Testis (tissue), 2 donors: ENCODE measurements at regions not wholly inside any gene's neighbourhood (a gene's known extent, or its start where the extent isn't known, plus 50 kb on each side); places are given as distances from the start of the nearest gene placed in this dataset.

Experiments
- DNase-seq: peaks from one replicate; pipeline ENCODE4 v3.0.0-alpha.2; 2019
- H3K27ac ChIP-seq, 2 donors: fragments of 200-600 bp; sonication (generic); one replicate each; pipeline ENCODE4 v1.5.1; 2019
- H3K27me3 ChIP-seq: fragments of 200-600 bp; sonication (generic); one replicate; pipeline ENCODE4 v1.5.1; 2019
- H3K36me3 ChIP-seq: fragments of 200-600 bp; sonication (generic); one replicate; pipeline ENCODE4 v1.5.1; 2017; ENCODE audit warnings: low read depth; ENCODE audit errors: missing control alignments
- H3K4me1 ChIP-seq: fragments of 200-600 bp; sonication (generic); one replicate; pipeline ENCODE4 v1.5.1; 2019
- H3K4me3 ChIP-seq, 2 donors: fragments of 200-600 bp; sonication (generic); one replicate each; pipeline ENCODE4 v1.5.1; 2017 to 2019
- H3K9me3 ChIP-seq: fragments of 200-600 bp; sonication (generic); one replicate; pipeline ENCODE4 v1.5.1; 2017
- POLR2A ChIP-seq: fragments of 450-650 bp; IDR thresholded peaks from one replicate; pipeline ENCODE4 v1.6.1; 2017; ENCODE audit warnings: antibody characterized with exemption, mild to moderate bottlenecking, moderate library complexity
- WGBS, 2 donors: methylation state at CpG; one replicate each; pipeline ENCODE4 v1.1.5; 2018; 5-methylcytosine and 5-hydroxymethylcytosine counted together
- intact Hi-C: fragments of 100-400 bp; cut with DNase I; formaldehyde crosslinking; loops from one replicate; pipeline ENCODE4 v1.15.1; 2023; ENCODE audit warnings: low total_unique reads
- TF ChIP-seq, protein P1 (sequence below), 3 experiments: fragments of 450-650 bp in 2 of 3; fragments of 200-600 bp in 1 of 3; sonication (generic) in 1 of 3; IDR thresholded peaks; one replicate each; pipeline ENCODE4 v1.5.1; 2016 to 2019; ENCODE audit warnings: antibody characterized with exemption in 3 of 3, mild to moderate bottlenecking in 2 of 3, moderate library complexity in 1 of 3

DNA sequence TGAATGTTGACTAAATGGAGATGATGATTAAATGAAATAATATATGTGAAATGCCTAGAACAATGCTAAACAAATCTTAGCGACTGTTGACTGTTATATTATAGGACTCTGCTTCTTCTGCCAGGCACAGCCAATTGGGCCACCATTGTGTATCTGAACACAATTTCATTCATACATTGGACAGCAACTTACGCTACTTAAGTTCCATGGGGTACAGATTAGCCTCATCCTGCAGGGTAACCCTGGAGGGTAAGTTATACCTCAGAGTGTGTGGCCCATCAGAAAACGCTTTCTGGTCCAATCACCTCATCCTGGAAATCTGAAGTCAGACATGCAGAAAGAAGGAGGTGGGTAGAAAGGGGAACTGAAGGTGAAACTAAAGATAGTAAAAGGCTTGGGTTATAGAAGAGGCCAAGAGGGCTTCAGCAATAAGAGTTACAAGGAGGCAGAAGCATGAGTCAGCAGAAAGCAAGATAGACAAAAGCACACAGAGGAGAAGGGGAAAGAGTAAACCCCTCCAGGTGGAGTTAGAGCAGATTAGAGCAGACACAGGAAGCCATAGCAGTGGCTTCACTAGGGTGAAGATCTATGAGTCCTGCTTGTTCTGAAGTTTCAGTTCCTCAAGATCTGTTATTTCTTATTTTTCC lies 119.3 kb upstream of the SLC24A5 start:
- TF ChIP-seq POLR2A, result no peak
- TF ChIP-seq, protein P1, sequence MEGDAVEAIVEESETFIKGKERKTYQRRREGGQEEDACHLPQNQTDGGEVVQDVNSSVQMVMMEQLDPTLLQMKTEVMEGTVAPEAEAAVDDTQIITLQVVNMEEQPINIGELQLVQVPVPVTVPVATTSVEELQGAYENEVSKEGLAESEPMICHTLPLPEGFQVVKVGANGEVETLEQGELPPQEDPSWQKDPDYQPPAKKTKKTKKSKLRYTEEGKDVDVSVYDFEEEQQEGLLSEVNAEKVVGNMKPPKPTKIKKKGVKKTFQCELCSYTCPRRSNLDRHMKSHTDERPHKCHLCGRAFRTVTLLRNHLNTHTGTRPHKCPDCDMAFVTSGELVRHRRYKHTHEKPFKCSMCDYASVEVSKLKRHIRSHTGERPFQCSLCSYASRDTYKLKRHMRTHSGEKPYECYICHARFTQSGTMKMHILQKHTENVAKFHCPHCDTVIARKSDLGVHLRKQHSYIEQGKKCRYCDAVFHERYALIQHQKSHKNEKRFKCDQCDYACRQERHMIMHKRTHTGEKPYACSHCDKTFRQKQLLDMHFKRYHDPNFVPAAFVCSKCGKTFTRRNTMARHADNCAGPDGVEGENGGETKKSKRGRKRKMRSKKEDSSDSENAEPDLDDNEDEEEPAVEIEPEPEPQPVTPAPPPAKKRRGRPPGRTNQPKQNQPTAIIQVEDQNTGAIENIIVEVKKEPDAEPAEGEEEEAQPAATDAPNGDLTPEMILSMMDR (IDR thresholded peaks at IDR 0.05), result no peak
- no peak overlapping the region for H3K4me3 ChIP-seq
- no peaks in the 10 kb centered on the region for H3K9me3 ChIP-seq
- no peak for DNase-seq
- intact Hi-C loops, result no loop called here
- no peaks in the 10 kb centered on the region for H3K36me3 ChIP-seq
- H3K27me3 ChIP-seq, result no peaks in the 10 kb centered on the region
- H3K27ac ChIP-seq, result no peak overlapping the region
- no peaks in the 10 kb centered on the region for H3K4me1 ChIP-seq
- WGBS, 2 donors, result 92 to 94% methylated on average over 3 of the region's 3 CpGs

DNA sequence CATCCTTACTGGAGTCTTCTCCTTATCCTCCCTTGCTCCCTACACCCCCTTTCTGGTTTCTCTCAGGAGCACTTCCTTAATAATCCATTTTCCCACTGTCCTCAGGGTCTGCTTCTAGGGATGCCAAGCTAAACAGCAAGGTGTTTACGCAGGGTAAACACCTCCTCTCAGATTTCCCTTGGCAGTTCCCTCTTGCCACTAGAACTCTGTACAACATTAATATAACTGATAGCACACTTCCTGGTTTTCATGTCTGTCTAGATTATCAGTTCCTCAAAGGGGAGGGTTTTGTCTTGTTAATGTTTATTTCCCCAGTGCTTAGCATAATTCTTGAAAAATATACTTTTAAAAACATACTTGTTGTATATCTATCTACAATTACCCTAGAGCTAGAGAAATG lies 118.0 kb upstream of the SLC24A5 start:
- DNase-seq, result no peak
- Histone ChIP-seq H3K4me3 (no peak overlapping the region), H3K36me3 (no peaks in the 10 kb centered on the region), H3K27ac (no peak overlapping the region), H3K4me1 (no peaks in the 10 kb centered on the region), H3K27me3 (no peaks in the 10 kb centered on the region), H3K9me3 (no peaks in the 10 kb centered on the region)
- intact Hi-C loops, result no loop called here
- no peak for TF ChIP-seq POLR2A
- TF ChIP-seq, protein P1 (IDR thresholded peaks at IDR 0.05), result no peak
- WGBS, 2 donors, result 83 to 90% methylated on average over 1 of the region's 1 CpG

DNA sequence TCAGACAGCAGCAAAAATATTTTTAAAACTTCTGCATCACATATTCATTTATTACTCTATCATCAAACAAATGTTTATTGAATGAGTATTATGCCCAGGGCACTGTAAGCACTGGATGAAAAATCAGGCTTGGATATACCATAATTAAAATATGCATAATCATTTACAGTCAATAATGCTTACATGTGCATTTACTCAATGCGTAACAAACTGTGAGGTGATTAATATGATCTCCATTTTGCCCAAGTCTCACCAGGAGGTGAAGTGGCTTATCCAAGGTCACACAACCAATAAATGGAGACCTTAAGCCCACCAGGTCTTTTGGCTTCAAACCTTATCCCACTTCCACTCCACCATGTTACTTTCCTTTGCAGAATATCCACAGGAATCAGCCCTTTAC lies 117.3 kb upstream of the SLC24A5 start:
- TF ChIP-seq POLR2A, result no peak
- H3K4me3 ChIP-seq, result no peak overlapping the region
- no peaks in the 10 kb centered on the region for H3K27me3 ChIP-seq
- intact Hi-C loops, result no loop called here
- H3K36me3 ChIP-seq, result no peaks in the 10 kb centered on the region
- 90 to 94% methylated on average over 1 of the region's 1 CpG for WGBS, 2 donors
- no peak for DNase-seq
- H3K9me3 ChIP-seq, result no peaks in the 10 kb centered on the region
- H3K27ac ChIP-seq, result no peak overlapping the region
- no peaks in the 10 kb centered on the region for H3K4me1 ChIP-seq

DNA sequence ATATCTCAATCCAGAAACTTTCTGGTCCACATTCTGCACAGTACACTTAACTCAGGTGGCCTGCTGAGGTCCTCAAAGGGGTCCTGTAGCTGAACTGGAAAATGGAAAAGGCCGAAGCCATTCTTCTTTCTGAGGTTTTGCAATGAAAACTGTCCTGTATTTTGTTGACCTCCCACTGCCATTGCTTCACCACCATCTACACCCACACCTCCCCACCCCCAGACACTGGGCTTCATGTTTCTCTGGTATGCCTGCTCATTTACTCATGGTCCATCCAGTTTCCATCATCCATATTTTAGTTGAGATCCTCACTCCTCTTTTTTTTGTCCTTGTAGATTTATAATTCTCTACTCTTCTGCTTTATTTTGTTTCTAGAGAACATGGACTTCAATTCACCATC lies 115.7 kb upstream of the SLC24A5 start:
- 94 to 95% methylated on average over 1 of the region's 1 CpG for WGBS, 2 donors
- TF ChIP-seq POLR2A, result no peak
- Histone ChIP-seq H3K9me3 (no peaks in the 10 kb centered on the region), H3K4me3 (no peak overlapping the region), H3K27ac (no peak overlapping the region), H3K4me1 (no peaks in the 10 kb centered on the region), H3K27me3 (no peaks in the 10 kb centered on the region), H3K36me3 (no peaks in the 10 kb centered on the region)
- no peak for DNase-seq
- intact Hi-C loops, result no loop called here

DNA sequence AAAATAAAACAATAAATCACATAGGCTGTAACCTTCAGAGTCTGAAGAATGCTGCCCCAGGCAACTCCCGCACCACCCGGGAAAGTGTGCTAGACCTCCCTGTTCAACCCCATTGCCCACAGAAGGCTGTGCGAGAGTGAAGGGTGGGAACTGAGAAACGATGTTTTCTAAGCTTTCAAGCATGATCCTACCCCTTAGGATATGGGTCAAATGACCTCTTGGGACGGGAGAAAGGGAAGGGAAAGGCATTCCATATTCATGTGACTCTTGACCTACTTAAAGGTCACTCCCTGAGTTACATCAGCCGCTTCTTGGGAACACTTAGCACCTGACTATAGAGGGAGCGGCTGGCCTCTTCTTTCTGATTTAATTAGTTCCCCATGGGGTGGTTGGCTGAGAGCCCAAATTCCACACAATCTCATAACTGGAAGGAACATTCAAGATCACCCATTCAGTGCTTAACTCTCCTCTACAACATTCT lies 114.7 kb upstream of the SLC24A5 start:
- DNase-seq, result peak; percentile 77
- Histone ChIP-seq H3K4me1 (no peaks in the 10 kb centered on the region), H3K36me3 (no peaks in the 10 kb centered on the region), H3K9me3 (no peaks in the 10 kb centered on the region), H3K27ac (no peak overlapping the region), H3K27me3 (no peaks in the 10 kb centered on the region), H3K4me3 (no peak overlapping the region)
- WGBS, 2 donors, result 32 to 37% methylated on average over 7 of the region's 7 CpGs
- intact Hi-C loops, result no loop called here
- TF ChIP-seq, protein P1 (IDR thresholded peaks at IDR 0.05), result no peak
- no peak for TF ChIP-seq POLR2A

DNA sequence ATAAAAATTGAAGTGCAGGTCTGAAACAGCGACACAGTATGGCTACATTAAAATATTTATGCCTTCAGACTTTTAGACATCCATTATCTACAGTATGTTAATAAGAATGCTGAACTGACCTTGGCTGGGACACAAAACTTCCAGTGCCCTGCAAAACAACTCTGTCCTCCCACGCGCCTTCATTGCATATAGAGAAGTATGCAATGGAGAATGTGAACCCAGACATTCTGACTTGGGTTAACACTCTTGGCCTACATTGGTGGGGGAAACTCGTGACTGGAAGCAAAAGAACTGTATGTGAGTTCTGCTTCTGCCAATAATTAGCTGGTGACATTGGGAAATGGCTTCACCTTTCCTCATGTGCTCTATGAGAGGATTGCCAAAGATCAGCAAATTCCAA lies 110.5 kb upstream of the SLC24A5 start:
- no peaks in the 10 kb centered on the region for H3K27me3 ChIP-seq
- no peak for DNase-seq
- H3K27ac ChIP-seq, result no peak overlapping the region
- intact Hi-C loops, result no loop called here
- H3K4me1 ChIP-seq, result no peaks in the 10 kb centered on the region
- TF ChIP-seq POLR2A, result no peak
- TF ChIP-seq, protein P1 (IDR thresholded peaks at IDR 0.05), result no peak
- 58 to 78% methylated on average over 4 of the region's 4 CpGs for WGBS, 2 donors
- H3K4me3 ChIP-seq, result no peak overlapping the region
- H3K9me3 ChIP-seq, result no peaks in the 10 kb centered on the region
- H3K36me3 ChIP-seq, result no peaks in the 10 kb centered on the region
